HG03175 (cell line): ENCODE measurements at regions not wholly inside any gene's neighbourhood (a gene's known extent, or its start where the extent isn't known, plus 50 kb on each side); places are given as distances from the start of the nearest gene placed in this dataset.

Experiments used
- ATAC-seq: cut with Tn5 transposase; IDR thresholded peaks from one replicate; pipeline ENCODE4 v1.9.1; 2021; ENCODE audit warnings: mild to moderate bottlenecking, moderate library complexity; ENCODE audit not compliant: unreplicated experiment

GRCh38 chr19:31761281-31761913, 412.2 kb upstream of the TSHZ3 start:
- ATAC-seq = no peak

GRCh38 chr19:31770223-31770622, 421.0 kb upstream of the TSHZ3 start:
- ATAC-seq = no peak

- ATAC-seq = no peak
Observed at GRCh38 chr19:31772915-31773314, 423.7 kb upstream of the TSHZ3 start.

- no peak for ATAC-seq
Observed at GRCh38 chr19:31781542-31781941, 432.3 kb upstream of the TSHZ3 start.

- ATAC-seq = no peak
Observed at GRCh38 chr19:31783592-31783991, 434.4 kb upstream of the TSHZ3 start.

GRCh38 chr19:31784671-31785101, 435.4 kb upstream of the TSHZ3 start:
- ATAC-seq = no peak

GRCh38 chr19:31801611-31802010, 452.4 kb upstream of the TSHZ3 start:
- ATAC-seq = no peak

GRCh38 chr19:31803835-31804446, 454.7 kb upstream of the TSHZ3 start:
- no peak for ATAC-seq

GRCh38 chr19:31804668-31805067, 455.4 kb upstream of the TSHZ3 start:
- ATAC-seq = no peak

GRCh38 chr19:31810536-31811109, 461.4 kb upstream of the TSHZ3 start:
- ATAC-seq = no peak

- ATAC-seq = no peak
Observed at GRCh38 chr19:31817971-31818797, 468.9 kb upstream of the TSHZ3 start.

- ATAC-seq = no peak
Observed at GRCh38 chr19:31818798-31819105, 469.5 kb upstream of the TSHZ3 start.

- ATAC-seq = no peak
Observed at GRCh38 chr19:31819837-31820236, 470.6 kb upstream of the TSHZ3 start.

GRCh38 chr19:31821346-31821745, 472.1 kb upstream of the TSHZ3 start:
- ATAC-seq = no peak

- ATAC-seq = no peak
Observed at GRCh38 chr19:31825134-31826094, 476.2 kb upstream of the TSHZ3 start.

- no peak for ATAC-seq
Observed at GRCh38 chr19:31826325-31826724, 477.1 kb upstream of the TSHZ3 start.

- ATAC-seq = no peak
Observed at GRCh38 chr19:31831421-31832175, 482.4 kb upstream of the TSHZ3 start.

GRCh38 chr19:31832176-31832548, 482.9 kb upstream of the TSHZ3 start:
- ATAC-seq = no peak

GRCh38 chr19:31834070-31834469, 484.8 kb upstream of the TSHZ3 start:
- ATAC-seq = no peak
